GM18907 (cell line): ENCODE measurements at regions not wholly inside any gene's neighbourhood (a gene's known extent, or its start where the extent isn't known, plus 50 kb on each side); places are given as distances from the start of the nearest gene placed in this dataset.

Source experiments
- ATAC-seq: cut with Tn5 transposase; IDR thresholded peaks from one replicate; pipeline ENCODE4 v1.9.1; 2021; ENCODE audit warnings: mild to moderate bottlenecking, moderate library complexity; ENCODE audit not compliant: unreplicated experiment

DNA sequence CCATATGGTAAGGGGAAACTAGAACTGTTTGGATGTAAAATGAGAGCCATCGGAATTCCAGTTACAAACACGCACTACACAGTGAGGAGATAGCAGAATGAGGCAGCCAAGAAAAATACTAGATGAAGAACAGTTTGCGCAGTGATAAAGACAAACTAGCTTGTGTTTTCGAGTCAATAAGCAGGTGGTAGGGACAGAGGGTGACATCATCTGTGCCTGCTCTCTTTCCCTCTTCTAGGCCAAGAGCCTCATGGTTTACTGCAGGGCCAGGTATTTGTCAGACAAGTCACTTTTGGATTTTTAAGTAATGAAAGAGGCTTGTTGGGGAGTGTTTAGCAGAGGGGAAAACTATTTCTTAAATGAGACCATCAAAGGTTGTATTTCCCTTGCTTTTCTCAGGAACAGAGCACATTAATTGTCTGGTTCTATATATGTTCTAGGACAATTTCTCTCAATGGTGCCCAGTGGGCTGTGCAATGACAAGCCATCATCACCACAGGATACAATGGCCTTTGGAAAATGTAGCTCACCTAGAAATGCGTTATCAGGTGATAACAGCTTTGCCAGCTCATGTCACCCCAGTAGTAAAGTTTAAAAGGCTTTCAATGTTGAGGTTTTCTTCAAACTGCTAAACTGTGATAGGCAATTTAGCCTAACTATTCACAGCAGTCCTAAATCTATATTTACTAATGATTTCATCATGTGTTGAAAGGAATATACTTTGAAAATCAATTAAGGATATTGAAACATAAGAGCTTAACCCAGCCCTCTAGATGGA lies 1210.3 kb upstream of the ZEB2 start:
- no peak for ATAC-seq

DNA sequence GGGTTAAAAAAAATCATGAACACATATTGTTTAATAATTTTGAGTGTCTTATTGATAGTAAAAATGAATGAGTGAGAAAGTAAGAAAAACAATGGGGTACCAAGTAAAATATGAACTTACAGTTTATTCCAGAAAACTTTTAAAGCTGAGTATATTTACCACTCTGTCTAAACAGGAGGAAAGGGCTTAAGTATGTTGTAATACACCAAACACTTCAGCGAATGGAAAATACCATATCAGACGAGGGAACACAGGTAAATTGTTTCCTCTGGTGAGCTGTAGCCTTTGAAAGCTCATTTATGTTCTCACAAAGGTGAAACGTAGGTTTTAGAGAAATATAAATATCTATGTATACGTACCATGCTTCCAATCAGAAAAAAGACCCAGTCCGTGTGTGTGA lies 1209.6 kb upstream of the ZEB2 start:
- ATAC-seq = no peak

DNA sequence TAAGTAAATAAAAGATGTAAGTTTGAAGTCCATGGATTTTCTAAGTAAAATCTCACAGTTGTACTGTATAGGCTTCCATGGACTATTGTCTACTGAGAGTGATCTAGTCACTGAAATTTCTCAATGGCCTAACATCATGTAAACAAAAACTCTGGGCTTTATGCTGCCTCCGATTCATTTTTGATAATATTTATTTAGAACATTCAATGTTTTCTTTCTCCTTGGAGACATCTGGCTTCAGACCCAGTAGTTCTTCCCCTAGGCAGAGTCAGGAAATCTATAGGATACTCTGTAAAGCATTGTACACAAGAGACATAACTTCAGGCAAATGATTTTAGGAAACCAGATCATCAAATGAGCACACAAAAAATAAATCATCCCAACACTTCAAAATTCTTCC lies 1208.6 kb upstream of the ZEB2 start:
- ATAC-seq = no peak

DNA sequence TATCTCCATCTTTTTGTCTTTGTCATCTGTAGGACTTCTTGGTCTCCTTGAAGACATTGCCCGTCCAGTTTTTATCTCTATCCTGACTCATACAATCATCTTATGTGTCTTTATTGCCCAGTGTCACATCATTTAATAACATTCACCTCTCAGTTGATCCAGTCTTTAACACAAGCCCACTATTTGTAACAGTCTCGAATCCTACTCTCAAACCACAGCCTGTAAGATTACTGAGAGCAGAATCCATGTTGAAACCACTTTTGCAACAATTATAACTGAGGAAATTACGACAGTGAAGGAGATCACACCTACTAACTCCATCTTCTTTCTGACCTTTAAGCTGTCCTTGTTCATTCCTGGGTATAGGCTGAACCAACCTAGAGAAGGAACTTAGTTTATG lies 1206.0 kb upstream of the ZEB2 start:
- no peak for ATAC-seq

DNA sequence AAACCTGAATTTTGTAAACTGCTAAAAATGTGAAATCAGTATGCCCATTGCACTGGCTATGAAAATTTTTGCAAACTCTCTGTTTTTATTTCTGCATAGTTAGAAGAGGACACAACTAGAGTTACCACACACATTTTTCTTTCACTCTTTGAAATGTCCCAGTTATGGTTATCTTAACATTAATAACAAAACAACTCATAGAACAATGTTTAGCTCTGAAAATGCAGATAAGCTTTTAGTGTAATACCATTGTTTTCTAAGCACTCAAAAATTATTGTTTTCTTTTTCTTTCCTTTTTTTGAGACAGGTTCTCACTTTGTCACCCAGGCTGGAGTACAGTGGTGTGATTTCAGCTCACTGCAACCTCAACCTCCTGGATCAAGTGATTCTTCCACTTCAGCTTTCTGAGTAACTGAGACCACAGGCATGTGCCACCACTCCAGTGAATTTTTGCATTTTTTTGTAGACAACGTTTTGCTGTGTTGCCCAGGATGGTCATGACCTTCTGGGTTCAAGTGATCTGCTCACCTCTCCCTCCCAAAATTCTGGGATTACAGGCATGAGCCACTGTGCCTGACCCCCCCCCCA lies 1204.5 kb upstream of the ZEB2 start:
- no peak for ATAC-seq

DNA sequence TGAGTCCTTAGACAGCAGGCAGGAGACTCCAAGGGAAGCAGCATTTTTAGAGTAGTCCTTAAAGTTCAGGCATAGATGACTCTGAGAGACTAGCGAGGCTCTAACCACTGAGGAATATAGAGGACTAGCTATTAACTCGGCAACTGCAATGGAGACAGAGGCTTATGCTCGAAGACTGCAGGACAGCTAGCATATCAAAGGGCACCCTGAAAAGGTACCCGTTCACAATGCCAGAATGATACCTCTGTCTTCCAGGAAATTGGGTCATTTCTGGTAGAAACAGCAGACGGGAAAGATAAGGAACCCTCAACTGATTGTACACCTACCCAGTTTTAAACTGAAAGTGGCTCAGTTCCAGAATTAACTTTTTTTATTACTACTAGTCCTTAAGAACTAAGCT lies 1204.0 kb upstream of the ZEB2 start:
- no peak for ATAC-seq

DNA sequence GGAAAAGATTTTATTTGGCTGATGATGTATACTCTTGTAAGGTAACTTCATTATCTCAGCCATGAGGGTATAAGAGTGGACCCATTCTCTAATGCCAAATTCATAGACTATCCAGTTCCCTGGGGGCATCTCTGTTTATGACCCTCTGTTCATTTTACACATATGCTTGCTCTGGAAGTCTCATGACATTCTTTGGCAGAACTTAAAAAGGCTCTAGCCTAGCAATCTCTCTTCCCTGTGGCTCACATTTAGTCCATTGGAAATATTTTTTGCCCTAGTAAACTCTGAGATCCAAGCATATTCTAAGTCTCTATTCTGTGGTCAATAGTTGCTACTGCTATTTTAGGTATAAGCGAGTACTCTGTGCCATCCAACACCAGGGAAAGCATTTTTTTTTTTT lies 1201.8 kb upstream of the ZEB2 start:
- ATAC-seq = no peak

DNA sequence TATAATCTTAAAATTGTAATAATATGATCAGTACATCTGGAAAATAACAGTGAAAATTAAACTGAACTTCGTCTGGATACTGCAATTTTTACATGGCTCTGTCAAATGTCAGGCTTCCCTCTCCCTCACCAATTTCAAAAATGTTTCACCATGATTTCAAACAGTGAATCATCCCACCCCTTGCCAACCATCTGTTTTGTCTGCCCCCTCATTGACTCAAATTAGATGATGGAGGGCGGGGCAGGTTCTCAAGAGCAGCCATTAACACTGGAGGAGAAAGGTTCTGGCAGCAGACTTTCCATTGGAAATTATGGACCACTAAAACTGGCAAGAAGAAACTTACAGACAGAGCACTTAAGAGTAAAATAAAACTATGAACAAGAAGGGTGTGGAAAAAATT lies 1195.7 kb upstream of the ZEB2 start:
- ATAC-seq = no peak

DNA sequence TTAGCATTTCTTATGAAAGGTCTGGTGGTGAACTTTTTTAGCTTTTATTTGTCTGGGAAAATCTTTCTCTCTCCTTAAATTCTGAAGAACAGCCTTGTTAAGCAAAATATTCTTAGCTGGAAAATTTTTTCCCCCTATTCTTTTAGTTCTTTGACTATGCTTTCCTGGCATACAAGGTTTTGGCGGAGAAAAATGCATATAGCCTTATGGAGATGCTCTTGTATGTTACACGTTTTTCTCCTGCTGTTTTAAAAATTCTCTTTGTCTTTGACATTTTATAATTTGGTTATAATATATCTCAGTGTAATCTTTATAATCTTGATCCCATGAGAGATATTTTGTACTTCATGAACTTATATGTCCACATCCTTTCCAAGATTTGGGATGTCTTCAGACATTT lies 1190.4 kb upstream of the ZEB2 start:
- no peak for ATAC-seq

DNA sequence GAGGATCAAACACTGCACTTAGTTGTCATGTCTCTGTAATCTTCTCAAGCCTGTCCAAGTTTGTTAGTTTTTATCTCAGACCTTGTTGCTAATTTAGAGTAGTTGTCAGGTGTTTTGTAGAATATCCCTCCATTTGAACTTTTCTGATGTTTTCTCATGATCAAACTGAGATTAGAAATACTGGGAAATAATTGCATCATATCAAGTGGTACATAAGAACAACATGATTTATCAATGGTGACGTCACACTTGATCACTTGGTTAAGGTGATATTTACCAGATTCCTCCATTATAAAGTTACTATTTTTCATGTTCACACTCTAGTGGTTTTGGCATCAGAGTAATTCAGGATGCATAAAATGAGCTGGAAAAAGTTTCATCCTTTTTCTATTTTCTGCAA lies 1182.4 kb upstream of the ZEB2 start:
- ATAC-seq = no peak

DNA sequence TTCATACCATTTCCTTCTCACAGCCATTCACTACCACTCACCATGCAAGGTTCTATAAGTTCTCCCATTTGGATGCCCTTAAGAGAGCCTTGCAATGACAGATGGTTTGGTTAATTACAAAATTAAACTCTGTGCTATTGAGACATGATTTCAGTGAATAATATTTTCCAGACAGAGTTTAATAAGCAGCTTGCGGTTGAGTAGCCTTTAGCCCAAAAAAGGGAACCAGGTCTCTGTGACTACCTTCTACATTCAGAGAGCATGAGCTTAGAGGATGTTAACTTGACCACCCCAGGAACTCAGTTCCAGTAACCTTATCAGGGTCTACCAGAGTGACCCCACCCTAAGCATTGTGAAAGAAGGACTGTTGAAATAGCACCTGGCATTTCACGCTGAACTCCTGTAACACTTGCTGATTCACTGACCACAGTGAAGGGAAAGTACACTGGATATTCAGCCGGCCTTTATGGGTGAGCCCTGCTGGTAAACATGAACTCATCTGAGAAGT lies 1173.1 kb upstream of the ZEB2 start:
- peak; percentile 97 for ATAC-seq

DNA sequence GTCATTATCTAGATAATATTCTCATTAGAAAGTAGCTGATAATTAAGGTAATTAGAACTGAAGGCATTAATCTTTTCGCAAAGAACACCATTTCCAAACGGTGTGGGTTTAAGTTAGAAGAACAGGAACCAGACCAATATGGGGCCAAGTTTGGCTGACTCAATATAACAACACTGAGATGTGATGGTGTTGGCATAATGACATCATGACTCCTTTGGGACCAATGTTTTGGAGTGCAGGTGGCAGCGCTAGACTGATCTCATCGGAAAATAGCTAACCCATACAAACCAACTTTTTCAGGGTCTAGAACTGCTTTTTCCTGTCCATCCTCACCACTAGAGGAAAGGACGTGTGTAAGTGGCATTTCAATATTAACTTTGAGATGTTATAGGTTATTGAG lies 1171.7 kb upstream of the ZEB2 start:
- ATAC-seq = no peak

DNA sequence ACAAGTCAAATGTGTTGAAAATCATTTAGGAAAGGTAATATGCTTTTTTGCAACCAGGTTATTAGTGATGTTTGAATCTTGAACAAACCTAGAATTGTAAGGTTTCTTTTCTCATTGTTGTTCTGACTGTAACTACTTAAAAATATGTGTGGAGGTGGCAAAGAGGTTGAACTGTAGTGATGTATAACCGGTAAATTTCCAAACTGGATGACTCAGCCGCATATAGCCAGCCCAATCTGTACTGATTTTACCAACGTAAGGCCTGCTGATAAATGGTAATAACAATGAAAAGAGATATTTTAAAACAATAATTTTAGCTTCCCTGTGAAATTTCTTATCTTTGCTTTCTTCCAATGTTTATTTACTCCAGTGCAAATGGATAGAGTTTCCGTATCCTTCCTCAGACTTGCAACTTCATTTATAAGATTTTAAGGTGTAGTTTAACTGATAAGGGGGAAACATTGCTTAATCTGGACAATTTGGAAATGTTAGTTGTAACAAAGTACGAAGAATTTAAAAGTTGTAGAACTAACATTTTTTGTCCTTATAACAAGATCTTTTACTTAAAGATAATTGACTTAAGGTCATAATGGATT lies 1170.4 kb upstream of the ZEB2 start:
- no peak for ATAC-seq

DNA sequence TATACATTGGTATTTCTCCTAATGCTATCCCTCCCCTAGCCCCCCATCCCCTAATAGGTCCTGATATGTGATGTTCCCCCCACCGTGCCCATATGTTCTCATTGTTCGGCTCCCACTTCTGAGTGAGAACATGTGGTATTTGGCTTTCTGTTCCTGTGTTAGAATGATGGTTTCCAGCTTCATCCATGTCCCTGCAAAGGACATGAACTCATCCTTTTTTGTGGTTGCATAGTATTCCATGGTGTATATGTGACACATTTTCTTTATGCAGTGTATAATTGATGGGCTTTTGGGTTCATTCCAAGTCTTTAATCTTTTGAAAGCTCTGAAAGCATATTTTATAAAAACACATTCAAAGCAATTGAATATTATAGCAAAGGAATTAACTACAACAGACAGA lies 1169.4 kb upstream of the ZEB2 start:
- no peak for ATAC-seq

DNA sequence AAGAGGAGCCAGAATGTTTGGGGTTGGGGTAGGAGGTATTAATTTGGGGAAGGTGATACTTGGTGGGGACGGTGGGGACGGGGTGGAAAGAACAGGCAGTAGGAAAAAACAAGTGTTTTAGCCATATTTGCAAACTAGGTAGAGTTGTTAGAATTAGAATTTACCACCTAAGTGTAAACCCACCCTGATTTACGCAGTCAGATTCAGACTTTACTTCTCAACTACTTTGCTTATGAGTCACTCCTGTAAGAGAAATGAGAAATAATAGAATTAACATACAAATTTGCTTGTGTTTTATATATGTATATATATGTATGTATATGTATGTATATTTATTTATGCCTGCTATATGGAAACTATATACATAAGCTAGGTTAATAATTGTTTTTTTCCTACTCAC lies 1168.2 kb upstream of the ZEB2 start:
- ATAC-seq = peak; percentile 12

DNA sequence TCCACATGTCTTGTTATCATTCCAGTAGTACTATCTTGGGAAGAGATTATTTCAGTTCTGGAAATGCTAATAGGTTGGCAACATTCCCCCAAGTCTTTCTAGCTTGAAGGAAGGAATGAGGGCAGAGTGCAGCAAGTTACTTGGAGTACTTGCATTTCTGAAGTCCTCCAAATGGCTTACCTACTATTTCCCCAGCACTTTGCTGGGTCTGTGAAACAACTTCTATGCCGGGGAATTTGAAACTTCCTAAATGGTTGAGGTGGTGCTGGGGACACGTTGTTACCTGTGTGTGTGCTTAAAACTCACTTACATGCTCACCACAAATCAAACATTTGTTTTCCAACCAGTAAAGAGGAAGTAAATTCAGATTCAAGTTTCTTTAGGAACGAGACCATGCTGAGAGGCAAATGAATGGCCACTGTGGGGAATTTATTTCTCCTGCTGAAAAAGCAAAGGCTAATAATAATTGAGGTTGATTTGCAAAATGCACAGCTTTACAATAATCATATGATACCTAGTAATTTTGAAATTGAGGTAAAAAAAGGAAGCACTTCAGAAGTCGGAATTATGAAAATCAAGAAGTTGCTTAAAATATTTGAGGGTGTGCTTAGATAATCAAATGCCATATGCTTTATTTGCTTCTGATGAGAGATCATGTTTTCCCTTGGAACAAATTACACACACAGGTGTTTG lies 1167.7 kb upstream of the ZEB2 start:
- ATAC-seq = peak; percentile 43

DNA sequence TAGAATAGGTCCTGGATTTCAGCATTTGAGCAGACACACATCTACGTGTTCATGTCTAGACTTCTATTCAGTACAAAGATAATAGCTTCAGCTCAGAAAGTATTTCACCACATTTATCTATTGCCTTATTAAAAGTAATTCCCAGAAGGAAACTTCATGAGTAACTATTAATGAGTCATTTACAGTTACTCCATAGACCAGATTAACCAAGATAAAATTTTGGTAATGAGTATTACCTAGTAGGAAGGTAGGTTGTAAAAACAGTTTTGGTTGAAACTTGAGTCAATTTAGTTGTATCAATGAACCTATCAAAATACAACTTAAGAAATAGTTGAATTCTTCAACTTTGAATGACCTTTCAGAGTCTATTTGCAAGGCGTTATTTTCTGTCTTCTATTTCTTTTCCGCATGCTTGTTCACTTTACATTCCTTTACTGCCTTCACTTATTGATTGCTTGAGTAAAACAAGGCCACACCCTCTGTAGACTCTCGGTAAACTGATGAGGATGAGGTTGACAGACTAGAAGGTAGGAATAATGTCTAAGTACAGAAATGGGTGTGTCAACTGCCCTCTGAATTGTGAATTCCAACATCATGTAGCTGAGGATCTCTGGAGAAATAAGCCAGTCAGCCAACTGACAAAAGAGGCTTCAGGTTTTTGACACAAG lies 1165.6 kb upstream of the ZEB2 start:
- no peak for ATAC-seq

DNA sequence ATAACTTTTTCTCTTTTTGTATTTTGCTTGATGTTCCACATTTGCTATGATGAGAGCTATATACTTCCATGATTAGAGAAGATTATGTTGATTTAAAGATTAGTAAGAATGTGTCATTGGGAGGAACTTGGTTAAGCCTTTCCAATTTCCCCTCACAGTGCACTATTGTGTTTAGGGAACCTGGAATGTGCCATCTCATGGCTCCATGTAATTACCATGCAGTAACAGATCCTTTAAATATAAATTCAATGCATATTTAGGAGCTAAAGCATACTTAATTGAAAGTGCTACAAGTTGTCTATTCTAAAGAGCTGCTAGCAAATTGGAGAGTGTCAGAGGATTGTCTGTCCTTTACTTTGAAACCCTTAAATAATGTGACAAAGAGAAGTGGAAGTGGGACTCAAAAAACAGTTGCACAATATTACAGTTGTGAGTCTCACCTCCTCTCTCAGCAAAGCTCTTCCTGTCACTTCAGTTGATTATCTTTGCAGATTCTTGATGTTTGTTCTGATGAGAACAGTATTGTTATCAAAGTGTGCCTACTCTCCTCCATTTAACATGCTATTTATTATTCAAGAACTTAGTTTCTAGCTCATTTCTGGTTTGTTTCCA lies 1162.7 kb upstream of the ZEB2 start:
- no peak for ATAC-seq

DNA sequence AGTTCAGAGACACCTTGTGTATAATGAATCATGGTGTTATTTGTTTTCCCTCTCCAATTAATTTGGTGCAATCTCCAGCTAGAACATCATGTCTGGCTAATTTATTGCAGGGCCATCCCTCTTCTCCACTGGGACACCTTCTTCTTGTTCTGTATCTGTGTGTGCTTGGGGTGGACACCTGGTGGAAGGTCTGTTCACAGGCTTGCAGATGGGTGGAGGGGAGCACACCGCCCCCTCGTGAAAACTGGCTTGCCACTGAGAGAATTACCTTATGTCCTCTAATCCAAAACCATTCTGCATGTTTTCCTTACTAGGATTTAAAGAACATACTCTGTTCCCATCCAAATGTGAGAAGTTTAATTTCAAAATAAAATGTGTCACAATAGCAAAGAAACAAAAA lies 1160.4 kb upstream of the ZEB2 start:
- no peak for ATAC-seq

DNA sequence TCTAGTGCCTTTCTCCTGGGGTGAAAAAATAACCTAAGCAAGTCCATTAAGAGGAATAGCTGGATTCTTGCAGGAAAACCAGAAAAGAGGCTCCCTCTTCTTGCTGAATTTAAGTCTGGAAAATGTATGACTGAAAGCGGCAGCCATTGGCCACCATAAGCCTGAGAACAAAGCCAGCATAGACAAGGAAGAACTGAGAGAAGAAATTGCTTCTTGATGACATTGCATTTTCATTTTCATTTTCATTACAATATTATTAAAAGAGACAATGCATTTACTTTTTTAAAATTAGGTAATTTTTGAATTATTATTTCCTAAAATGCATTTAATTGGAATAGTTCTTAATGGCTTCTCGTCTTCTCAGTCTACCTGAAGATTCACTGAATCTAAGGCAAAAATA lies 1157.5 kb upstream of the ZEB2 start:
- ATAC-seq = no peak

DNA sequence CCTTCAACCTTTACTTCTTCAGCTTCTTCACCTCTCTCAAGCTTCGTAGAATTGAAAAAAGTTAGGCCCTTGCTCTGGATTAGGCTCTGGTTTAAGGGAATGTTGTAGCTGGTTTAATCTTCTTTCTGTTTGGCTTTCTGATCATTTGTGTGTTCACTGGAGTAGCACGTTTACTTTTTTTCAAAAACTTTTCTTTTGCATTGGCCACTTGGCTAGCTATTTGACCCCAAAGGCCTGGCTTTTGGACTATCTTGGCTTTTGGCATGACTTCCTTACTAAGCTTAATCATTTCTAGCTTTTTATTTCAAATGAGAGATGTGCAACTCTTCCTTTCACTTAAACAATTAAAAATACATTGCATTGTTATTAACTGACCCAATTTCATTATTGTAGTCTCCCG lies 1154.8 kb upstream of the ZEB2 start:
- ATAC-seq = no peak
